ENCODE measurements at regions not wholly inside any gene's neighbourhood (a gene's known extent, or its start where the extent isn't known, plus 50 kb on each side); places are given as distances from the start of the nearest gene placed in this dataset.

DNA sequence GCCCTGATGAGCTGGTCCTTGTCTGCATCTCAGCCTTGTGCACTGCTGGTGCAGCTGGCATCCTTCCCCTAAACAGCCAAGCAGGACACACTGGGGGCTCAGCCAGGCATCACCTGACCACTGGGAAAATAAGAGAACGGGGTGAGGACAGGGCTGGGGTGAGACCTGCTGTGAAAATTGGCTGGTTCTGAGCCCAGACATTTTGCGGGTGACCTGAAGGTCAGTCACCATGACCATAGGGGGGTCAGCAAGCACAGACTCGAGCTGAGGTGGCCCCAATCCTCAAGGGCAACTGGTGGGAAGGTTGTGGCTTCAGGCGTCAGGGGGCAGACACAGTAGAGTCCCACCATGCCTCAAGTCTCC is 144.9 kb upstream of the TWIST2 start:
- TF ChIP-seq, protein P1, sequence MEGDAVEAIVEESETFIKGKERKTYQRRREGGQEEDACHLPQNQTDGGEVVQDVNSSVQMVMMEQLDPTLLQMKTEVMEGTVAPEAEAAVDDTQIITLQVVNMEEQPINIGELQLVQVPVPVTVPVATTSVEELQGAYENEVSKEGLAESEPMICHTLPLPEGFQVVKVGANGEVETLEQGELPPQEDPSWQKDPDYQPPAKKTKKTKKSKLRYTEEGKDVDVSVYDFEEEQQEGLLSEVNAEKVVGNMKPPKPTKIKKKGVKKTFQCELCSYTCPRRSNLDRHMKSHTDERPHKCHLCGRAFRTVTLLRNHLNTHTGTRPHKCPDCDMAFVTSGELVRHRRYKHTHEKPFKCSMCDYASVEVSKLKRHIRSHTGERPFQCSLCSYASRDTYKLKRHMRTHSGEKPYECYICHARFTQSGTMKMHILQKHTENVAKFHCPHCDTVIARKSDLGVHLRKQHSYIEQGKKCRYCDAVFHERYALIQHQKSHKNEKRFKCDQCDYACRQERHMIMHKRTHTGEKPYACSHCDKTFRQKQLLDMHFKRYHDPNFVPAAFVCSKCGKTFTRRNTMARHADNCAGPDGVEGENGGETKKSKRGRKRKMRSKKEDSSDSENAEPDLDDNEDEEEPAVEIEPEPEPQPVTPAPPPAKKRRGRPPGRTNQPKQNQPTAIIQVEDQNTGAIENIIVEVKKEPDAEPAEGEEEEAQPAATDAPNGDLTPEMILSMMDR (IDR thresholded peaks at IDR 0.05; ENCODE audit: low read length): no peak
- TF ChIP-seq EZH2phosphoT487 (IDR thresholded peaks at IDR 0.05; ENCODE audit: low read length) (no peak), EZH2 (optimal IDR thresholded peaks at IDR 0.05; ENCODE audit: low read depth, low read length) (no peak)
